Neuronal stem cell (in vitro differentiated cells): ENCODE measurements at regions not wholly inside any gene's neighbourhood (a gene's known extent, or its start where the extent isn't known, plus 50 kb on each side); places are given as distances from the start of the nearest gene placed in this dataset.

Source experiments
- DNase-seq: peaks from one replicate; pipeline ENCODE4 v3.0.0-alpha.2; 2013; ENCODE audit warnings: low spot score
- H2AFZ ChIP-seq: one replicate; pipeline ENCODE4 v1.6.1; 2013; ENCODE audit warnings: mild to moderate bottlenecking, low read length, inconsistent platforms
- H2AK5ac ChIP-seq: 2 replicates; pipeline ENCODE4 v1.6.1; 2013; ENCODE audit warnings: low read depth, mild to moderate bottlenecking, inconsistent platforms, low read length, moderate library complexity, mixed read lengths
- H2BK120ac ChIP-seq: 2 replicates; pipeline ENCODE4 v1.6.1; 2013; ENCODE audit warnings: low read depth, mild to moderate bottlenecking, inconsistent platforms, low read length, moderate library complexity, mixed read lengths
- H2BK12ac ChIP-seq: one replicate; pipeline ENCODE4 v1.6.1; 2013; ENCODE audit warnings: low read length, inconsistent platforms
- H2BK15ac ChIP-seq: 2 replicates; pipeline ENCODE4 v1.6.1; 2013; ENCODE audit warnings: mild to moderate bottlenecking, low read length, inconsistent platforms, mixed read lengths
- H2BK5ac ChIP-seq: one replicate; pipeline ENCODE4 v1.6.1; 2013; ENCODE audit warnings: inconsistent platforms, mild to moderate bottlenecking, low read length, moderate library complexity
- H3K14ac ChIP-seq: one replicate; pipeline ENCODE4 v1.6.1; 2013; ENCODE audit warnings: low read length, inconsistent platforms
- H3K18ac ChIP-seq: 2 replicates; pipeline ENCODE4 v1.6.1; 2013; ENCODE audit warnings: low read length, inconsistent platforms
- H3K23ac ChIP-seq: 2 replicates; pipeline ENCODE4 v1.6.1; 2013; ENCODE audit warnings: low read depth, mild to moderate bottlenecking, mixed read lengths, low read length, inconsistent platforms; ENCODE audit not compliant: poor library complexity
- H3K27ac ChIP-seq: replicated peaks from 3 replicates; pipeline ENCODE4 v1.5.1; 2013; ENCODE audit warnings: low read length, inconsistent platforms
- H3K27me3 ChIP-seq, 3 experiments: 2 replicates each; pipeline ENCODE4 v1.6.1; 2013; ENCODE audit warnings: low read length in 3 of 3, mild to moderate bottlenecking in 2 of 3, inconsistent platforms in 1 of 3, low read depth in 1 of 3, mixed read lengths in 1 of 3, moderate library complexity in 1 of 3; ENCODE audit not compliant: control insufficient read depth in 3 of 3, insufficient read depth in 3 of 3
- H3K36me3 ChIP-seq, 2 donors: replicated peaks in 1 of 2; 2 replicates each; pipeline ENCODE4 v1.6.1; 2013; ENCODE audit warnings: low read length in 2 of 2; ENCODE audit not compliant: control insufficient read depth in 2 of 2, insufficient read depth in 2 of 2
- H3K4ac ChIP-seq: 2 replicates; pipeline ENCODE4 v1.6.1; 2013; ENCODE audit warnings: inconsistent platforms, mild to moderate bottlenecking, low read length, moderate library complexity
- H3K4me1 ChIP-seq, 2 donors: 1 replicate in 1 of 2; 2 replicates in 1 of 2; pipeline ENCODE4 v1.6.1; 2013; ENCODE audit warnings: low read length in 2 of 2, low read depth in 1 of 2; ENCODE audit not compliant: control insufficient read depth in 2 of 2, insufficient read depth in 1 of 2
- H3K4me2 ChIP-seq: one replicate; pipeline ENCODE4 v1.6.1; 2013; ENCODE audit warnings: mild to moderate bottlenecking, low read length, inconsistent platforms; ENCODE audit not compliant: insufficient read depth, poor library complexity, severe bottlenecking
- H3K4me3 ChIP-seq, 2 donors: 2 replicates each; pipeline ENCODE4 v1.5.1; 2013; ENCODE audit warnings: low read length in 2 of 2, mild to moderate bottlenecking in 2 of 2, inconsistent platforms in 1 of 2, moderate library complexity in 1 of 2
- H3K79me1 ChIP-seq: one replicate; pipeline ENCODE4 v1.6.1; 2013; ENCODE audit warnings: low read depth, mild to moderate bottlenecking, inconsistent platforms, low read length, moderate library complexity
- H3K9ac ChIP-seq: one replicate; pipeline ENCODE4 v1.6.1; 2013; ENCODE audit warnings: mild to moderate bottlenecking, low read depth, low read length, inconsistent platforms; ENCODE audit not compliant: poor library complexity
- H3K9me3 ChIP-seq, 2 donors: replicated peaks in 1 of 2; 2 replicates each; pipeline versions ENCODE3 to v1.6.1; 2013; ENCODE audit warnings: low read length in 2 of 2, mild to moderate bottlenecking in 2 of 2, inconsistent platforms in 1 of 2, low read depth in 1 of 2, mixed read lengths in 1 of 2, moderate library complexity in 1 of 2; ENCODE audit not compliant: control insufficient read depth in 2 of 2, insufficient read depth in 1 of 2
- H4K8ac ChIP-seq: one replicate; pipeline ENCODE4 v1.6.1; 2013; ENCODE audit warnings: low read depth, mild to moderate bottlenecking, inconsistent platforms, low read length, moderate library complexity
- H4K91ac ChIP-seq: one replicate; pipeline ENCODE4 v1.6.1; 2013; ENCODE audit warnings: low read length, low read depth, mild to moderate bottlenecking, inconsistent platforms; ENCODE audit not compliant: poor library complexity
- WGBS, 2 donors: extraction: QIAGEN DNeasy Blood & Tissue Kit; methylation state at CpG; one replicate each; pipeline ENCODE4 v1.1.7; 2013; ENCODE audit warnings: missing lambda C conversion rate in 2 of 2, mixed read lengths in 1 of 2; ENCODE audit not compliant: insufficient read length in 2 of 2, insufficient replicate concordance in 1 of 2; ENCODE audit errors: extremely low coverage in 2 of 2; 5-methylcytosine and 5-hydroxymethylcytosine counted together

DNA sequence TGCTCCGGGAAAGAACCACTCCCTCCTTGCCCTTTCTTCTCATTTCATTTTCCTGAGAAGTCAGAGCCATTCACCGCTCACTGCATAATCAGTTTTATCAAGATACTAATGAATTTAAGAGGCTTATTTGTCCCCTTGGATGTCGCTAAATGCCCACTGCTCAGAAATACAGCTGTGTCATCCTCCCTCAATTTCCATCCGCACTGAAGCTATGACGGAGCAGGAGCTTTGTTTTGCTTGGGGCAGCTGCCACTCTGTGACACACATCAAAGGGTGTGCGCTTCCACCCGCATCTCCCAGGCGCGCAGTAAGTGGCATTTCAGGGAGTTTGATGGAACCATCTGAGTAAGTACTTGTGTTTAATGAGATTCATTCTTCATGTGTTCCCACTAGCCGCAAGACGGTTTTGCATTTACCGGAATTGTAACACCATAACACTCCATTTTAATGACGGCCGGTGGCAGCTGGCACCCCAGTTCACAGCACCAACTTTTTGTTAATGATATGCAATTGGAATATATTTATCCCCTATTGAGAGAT, 103.8 kb upstream of the PARD3 start:
- no peak overlapping the region for H2BK120ac ChIP-seq
- no peak overlapping the region for H3K27ac ChIP-seq
- H3K4me3 ChIP-seq: peak overlapping the region in 1 of 2 donors; percentile 16
- H3K18ac ChIP-seq: no peak overlapping the region
- H2BK12ac ChIP-seq: no peak overlapping the region
- H3K4me2 ChIP-seq: no peak overlapping the region
- H4K8ac ChIP-seq: no peak overlapping the region
- H3K9me3 ChIP-seq: no peaks in the 10 kb centered on the region
- H3K4ac ChIP-seq: no peak overlapping the region
- H2BK15ac ChIP-seq: no peak overlapping the region
- H2AFZ ChIP-seq: peak overlapping the region; percentile 64
- peaks cover 7 to 12% of the 10 kb centered on the region in 2 donors for H3K4me1 ChIP-seq
- DNase-seq: no peak
- H3K9ac ChIP-seq: no peak overlapping the region
- H4K91ac ChIP-seq: no peak overlapping the region
- no peak overlapping the region for H2BK5ac ChIP-seq
- no peak overlapping the region for H3K23ac ChIP-seq
- H2AK5ac ChIP-seq: no peak overlapping the region
- H3K79me1 ChIP-seq: no peaks in the 10 kb centered on the region
- no peaks in the 10 kb centered on the region for H3K27me3 ChIP-seq
- no peaks in the 10 kb centered on the region for H3K36me3 ChIP-seq
- H3K14ac ChIP-seq: no peak overlapping the region
- no CpG with 5 or more reads among the region's 14 CpGs for WGBS, 2 donors

DNA sequence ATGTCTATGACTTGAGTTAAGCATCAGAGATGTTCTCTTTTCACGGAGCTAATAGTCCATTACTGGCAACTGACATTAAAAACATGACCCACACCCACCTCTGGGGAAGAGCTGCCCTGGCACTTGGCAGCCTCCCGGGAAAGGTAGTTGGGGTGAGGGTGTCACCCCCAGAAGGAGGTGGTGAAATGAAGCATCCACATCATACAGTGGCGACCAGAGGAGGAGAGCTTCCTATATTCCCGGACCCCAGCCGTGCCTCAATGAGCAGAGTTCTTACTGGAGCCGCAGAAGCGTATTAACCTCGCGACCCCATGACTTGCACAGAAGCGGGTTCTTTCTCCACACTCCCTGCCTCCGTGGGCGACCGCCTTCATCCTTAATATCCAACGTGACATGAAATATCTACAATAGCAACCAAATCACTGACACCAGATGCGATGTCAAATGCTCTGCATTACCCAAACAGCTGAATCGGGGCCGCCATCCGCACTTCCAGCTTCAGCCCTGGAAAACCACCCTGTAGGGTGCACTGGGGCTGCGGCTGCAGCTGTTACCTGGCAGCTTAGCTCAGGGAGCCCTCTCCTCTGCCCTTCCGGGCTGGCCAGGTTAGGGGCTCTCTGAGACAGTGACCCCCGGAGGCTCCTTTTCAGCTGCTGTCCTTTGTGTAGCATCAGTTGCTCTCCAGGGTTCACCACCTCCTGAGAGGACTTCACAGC, 103.1 kb upstream of the PARD3 start:
- Histone ChIP-seq H3K27me3 (no peaks in the 10 kb centered on the region), H4K91ac (no peak overlapping the region), H4K8ac (no peak overlapping the region), H3K4ac (no peak overlapping the region), H3K27ac (no peak overlapping the region), H3K14ac (no peak overlapping the region), H3K4me2 (peak overlapping the region; percentile 14), H3K4me1 (peaks cover 7 to 12% of the 10 kb centered on the region in 2 donors), H3K4me3 (peak overlapping the region in 1 of 2 donors; percentile 16), H2AK5ac (no peak overlapping the region), H3K36me3 (no peaks in the 10 kb centered on the region), H2BK120ac (no peak overlapping the region), H3K9me3 (no peaks in the 10 kb centered on the region), H3K79me1 (no peaks in the 10 kb centered on the region), H2AFZ (peak overlapping the region; percentile 64), H3K18ac (peak overlapping the region; percentile 52), H2BK12ac (no peak overlapping the region), H3K9ac (no peak overlapping the region), H2BK15ac (peak overlapping the region; percentile 37), H3K23ac (no peak overlapping the region), H2BK5ac (no peak overlapping the region)
- DNase-seq: no peak
- WGBS, 2 donors: no CpG with 5 or more reads among the region's 21 CpGs

DNA sequence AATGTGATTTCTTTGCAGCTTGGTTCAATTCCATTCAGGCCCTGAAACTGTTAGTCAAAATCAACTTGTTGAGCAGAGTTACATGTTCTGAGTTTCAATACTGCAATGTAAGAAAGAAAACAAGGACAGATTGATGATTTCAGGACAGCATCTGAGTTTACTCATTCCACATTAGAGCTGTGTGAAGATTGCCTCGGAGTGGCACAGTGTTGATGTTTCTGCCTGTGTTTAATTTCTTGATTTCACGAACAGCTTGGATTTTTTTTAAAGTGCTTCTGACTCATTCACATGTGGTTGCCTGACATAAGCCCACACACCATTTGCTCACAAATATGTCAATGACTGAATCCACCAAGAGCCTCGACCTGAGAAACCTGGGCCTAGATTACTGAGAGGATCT, 101.2 kb upstream of the PARD3 start:
- no peak overlapping the region for H3K9ac ChIP-seq
- no peak for DNase-seq
- H3K9me3 ChIP-seq: no peaks in the 10 kb centered on the region
- no peak overlapping the region for H3K23ac ChIP-seq
- no peak overlapping the region for H2AK5ac ChIP-seq
- no peak overlapping the region for H2BK12ac ChIP-seq
- H3K79me1 ChIP-seq: no peaks in the 10 kb centered on the region
- no peak overlapping the region for H3K4me3 ChIP-seq
- no peaks in the 10 kb centered on the region for H3K36me3 ChIP-seq
- WGBS, 2 donors: no CpG with 5 or more reads among the region's 3 CpGs
- no peak overlapping the region for H2BK15ac ChIP-seq
- H4K91ac ChIP-seq: no peak overlapping the region
- H3K14ac ChIP-seq: no peak overlapping the region
- H3K18ac ChIP-seq: no peak overlapping the region
- no peak overlapping the region for H3K27ac ChIP-seq
- H2BK120ac ChIP-seq: no peak overlapping the region
- H3K27me3 ChIP-seq: no peaks in the 10 kb centered on the region
- no peak overlapping the region for H3K4ac ChIP-seq
- no peak overlapping the region for H2AFZ ChIP-seq
- H2BK5ac ChIP-seq: no peak overlapping the region
- H3K4me1 ChIP-seq: peaks cover 7 to 12% of the 10 kb centered on the region in 2 donors
- H4K8ac ChIP-seq: no peak overlapping the region
- H3K4me2 ChIP-seq: no peak overlapping the region

- H2BK12ac ChIP-seq: no peak overlapping the region
- no peak overlapping the region for H3K27ac ChIP-seq
- H2BK15ac ChIP-seq: no peak overlapping the region
These were observed 97.7 kb upstream of the PARD3 start for GRCh38 chr10:34912771-34913170.

More at GRCh38 chr10:34912771-34913170, 97.7 kb upstream of the PARD3 start:
- Histone ChIP-seq H3K9ac (no peak overlapping the region), H3K27me3 (no peaks in the 10 kb centered on the region), H3K4me1 (no peaks in the 10 kb centered on the region), H2BK5ac (no peak overlapping the region), H2AK5ac (no peak overlapping the region), H3K36me3 (no peaks in the 10 kb centered on the region), H3K14ac (no peak overlapping the region), H3K18ac (no peak overlapping the region), H3K4me3 (no peak overlapping the region), H3K4ac (no peak overlapping the region), H2BK120ac (no peak overlapping the region), H4K91ac (no peak overlapping the region), H2AFZ (no peak overlapping the region), H3K4me2 (no peak overlapping the region), H3K9me3 (no peaks in the 10 kb centered on the region), H3K79me1 (no peaks in the 10 kb centered on the region), H4K8ac (no peak overlapping the region), H3K23ac (no peak overlapping the region)
- no peak for DNase-seq
- no CpG with 5 or more reads among the region's 5 CpGs for WGBS, 2 donors
